HG02759 (cell line): ENCODE measurements at regions not wholly inside any gene's neighbourhood (a gene's known extent, or its start where the extent isn't known, plus 50 kb on each side); places are given as distances from the start of the nearest gene placed in this dataset.

ENCODE experiments used
- ATAC-seq: cut with Tn5 transposase; IDR thresholded peaks from one replicate; pipeline ENCODE4 v1.9.1; 2021; ENCODE audit warnings: mild to moderate bottlenecking, moderate library complexity; ENCODE audit not compliant: unreplicated experiment

DNA sequence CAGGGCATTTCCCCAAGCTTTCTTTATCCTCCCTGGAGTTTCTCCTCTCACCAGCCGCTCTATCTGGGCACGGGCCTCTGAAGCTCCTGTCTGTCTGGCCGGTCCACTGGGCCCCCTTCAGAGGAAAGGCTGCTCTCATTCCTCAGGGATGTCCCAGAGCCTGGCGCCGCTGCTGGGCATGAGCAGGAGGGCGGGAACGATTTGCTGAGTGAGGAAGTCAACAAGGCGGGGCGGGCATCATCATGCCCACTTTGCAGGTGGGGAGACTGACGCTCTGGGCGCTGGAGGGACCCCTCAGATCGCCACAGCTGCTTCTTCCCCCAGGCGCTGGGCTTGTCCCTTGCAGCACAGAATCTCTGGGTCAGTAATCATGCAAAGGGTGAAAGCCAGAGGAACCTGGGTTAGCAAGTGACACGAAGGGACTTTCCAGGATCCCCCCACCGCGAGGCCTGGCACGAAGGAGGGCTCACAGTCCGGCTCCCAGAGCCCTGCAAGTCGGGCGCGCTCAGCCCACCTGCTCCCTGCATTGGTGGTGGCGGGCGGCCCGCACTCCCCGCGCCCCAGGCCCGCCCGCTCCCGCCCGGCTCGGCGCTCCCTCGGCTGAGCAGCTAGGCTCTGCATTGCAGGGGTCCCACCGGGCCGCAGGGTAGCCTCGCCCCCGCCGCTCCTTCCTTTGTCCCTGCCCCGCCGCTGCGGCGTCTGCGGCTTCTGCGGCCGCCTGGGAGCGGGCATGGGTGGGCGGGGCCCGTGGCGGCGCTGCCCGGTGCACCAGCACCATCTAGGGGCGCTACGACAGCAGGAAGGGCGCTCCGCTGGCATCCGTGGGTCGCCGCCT is 157.8 kb downstream of the CYRIA start:
- ATAC-seq = peak; percentile 64

DNA sequence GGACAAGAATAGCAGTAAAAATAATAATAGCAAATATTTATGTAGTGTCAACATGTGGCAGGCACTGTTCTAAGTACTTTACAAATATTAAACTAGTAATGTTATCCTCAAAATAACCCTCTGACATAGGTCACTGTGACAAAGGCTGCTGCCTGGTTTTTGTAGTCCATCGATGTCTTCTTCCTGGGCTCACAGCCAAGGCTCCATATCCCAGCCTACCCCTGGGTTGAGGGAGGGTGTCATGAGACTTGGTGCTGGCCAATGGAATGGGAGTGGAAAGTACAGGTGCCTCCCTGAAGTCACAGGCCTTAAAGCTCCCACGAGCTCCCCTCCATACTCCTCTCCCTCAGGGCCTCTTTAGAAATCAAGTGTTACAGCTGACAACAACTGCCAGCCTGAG is 159.3 kb downstream of the CYRIA start:
- no peak for ATAC-seq

DNA sequence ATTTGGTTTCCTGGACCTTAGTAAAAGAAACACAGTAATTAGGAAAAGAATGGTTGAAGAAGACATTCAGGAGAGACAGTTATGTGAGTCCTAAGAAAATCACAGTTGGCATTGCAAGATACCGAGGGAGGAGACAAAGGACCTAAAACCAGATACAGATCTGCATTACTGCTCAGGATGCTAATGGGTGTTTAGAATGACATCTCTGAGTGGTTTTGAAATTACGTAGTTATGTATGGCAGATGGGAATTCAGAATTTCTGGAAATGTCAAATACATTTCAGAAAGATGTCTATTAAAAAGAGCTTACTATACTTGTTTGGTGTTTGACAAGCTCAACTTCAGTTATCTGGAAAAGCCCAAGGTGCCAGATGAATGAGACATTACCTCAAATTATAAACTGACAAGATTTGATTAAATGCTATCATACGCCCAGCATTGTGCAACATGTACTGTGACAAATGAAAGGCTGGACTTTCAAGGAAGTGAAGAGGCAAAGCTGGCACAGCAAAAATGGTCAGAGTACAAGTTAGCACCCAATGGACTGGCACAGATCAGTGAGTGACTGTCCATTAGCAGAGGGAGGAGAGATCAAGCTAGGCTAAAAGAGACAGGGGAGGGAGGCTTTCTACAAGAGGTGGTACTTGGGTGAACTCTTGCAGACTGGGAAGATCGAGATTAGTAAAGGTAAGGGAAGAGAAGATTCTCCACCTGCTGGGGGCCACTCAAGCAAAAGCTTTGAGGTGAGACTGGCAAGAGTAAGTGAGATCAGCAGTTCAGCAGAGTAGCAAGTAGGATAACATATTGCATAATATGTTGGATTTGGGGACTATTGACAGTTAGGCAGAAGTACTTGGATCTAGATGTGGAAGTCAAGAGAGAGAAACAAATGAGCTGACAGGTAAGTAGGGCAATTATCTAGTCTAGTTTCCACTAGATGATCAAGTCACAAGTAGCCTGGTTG is 168.9 kb downstream of the CYRIA start:
- ATAC-seq = no peak

DNA sequence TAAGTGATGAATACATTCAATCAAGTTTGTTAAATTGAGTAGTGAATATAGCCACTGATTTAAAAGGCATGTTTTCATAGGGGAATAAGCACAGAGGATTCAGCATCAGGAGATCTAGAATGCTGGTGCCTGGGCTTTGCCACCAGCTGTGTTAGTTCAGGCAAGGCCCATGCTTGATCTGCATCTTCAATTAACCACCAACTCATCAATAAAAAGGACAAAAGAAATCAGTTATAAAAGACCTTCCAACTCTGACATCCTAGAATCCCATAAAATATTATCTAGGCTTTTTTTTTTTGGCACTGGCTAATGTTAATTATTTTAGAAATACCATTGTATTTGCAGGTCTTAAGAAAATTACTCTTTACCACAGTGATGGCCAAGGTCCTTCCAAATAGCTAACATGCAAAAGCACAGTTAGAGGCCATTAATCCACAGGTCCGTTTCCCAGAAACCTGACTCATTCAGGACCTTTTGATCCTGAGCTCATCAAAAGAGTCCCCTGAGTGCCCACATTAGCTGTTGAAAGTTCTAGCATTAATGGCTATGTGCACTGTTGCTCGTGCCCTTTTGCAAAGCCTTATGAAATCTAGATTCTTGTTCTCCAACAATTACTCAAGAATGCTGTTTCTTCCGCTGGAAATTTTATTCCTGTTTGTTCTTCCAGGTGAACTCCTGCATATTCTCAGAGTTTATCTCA is 170.0 kb downstream of the CYRIA start:
- ATAC-seq = no peak

DNA sequence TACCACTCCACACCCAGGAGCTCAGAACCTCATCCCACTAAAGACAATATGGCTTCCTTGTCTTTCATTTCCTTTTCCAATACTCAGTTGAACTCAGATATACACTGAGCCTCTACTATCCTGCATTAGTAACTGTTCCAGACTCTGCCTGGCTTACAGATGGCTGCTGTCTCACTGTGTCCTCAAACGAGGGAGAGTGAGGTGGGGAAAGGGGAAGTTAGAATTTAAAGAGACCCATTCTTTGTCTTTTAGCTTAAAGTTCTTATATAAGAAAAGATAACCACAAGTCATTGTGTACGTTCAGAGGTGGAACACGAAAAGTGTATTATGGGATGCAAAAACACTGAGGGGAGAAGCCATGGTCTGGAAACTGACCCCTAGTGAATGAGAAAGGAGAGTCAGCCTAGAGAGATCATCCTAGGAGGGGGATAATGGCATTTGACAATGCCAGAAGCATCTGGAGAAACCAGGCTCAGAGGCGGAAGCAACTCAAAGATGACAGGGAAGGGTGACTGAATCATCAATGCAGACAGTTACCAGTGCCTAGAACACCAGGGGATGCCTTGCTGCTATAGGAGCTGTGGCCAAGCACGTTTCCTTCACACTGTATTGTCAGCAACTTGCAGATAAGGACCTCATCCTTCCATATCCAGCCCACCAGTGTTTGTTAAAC is 170.7 kb downstream of the CYRIA start:
- ATAC-seq = no peak

DNA sequence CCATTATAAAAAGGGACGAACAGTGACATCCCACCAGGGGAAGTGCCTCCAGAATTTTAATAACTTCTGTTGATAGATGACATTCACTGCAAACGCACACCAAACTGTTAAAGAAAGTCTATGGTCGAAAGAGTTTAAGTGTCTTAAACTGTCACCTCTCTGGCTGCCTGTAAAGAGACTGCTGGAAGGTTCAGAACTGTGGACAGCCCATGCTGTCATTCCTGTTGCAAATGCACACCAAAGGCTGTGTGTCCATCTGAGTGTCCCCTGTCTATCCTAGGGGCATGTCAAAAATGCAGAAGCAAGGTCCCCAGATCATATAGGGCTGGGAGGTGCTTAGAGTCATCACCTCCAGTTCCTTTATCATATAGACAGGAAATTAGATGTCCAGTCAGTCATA is 171.8 kb downstream of the CYRIA start:
- no peak for ATAC-seq

DNA sequence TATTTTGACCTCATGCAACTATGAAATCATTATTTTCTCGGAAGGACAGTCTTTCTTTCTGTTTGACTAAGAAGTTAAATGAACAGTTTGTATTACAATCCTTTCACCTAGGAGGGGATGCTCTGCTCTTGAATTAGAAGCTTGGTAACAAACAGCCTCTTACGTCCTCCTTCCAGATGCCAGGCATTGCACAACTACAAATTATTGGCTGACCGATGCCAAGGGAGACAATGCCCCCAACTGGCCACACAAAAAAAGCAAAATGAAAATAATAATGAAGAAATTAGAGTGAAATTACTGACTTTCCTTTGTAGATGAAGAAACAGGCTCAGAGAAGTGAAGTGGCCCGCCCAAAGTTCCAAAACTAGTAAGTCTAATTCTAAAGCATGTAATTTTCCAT is 177.9 kb downstream of the CYRIA start:
- ATAC-seq = no peak

DNA sequence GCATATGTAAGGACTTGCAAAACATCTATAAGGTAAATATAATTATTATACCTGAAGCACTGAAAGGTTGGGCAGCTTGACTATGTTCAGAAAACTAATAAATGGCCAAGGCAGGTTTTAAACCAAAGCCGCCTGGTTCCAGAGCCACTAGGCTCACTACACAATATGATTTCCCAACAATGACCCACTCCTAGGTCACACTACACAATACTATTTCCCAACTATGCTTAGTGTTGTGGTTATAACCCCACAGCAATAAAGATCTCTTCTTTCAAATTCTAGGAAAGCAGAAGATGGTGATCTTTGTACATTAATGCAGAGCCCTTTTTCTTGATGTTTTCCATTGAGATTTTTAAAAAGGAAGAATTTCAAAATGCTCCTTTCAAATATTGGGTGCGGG is 180.4 kb downstream of the CYRIA start:
- no peak for ATAC-seq

DNA sequence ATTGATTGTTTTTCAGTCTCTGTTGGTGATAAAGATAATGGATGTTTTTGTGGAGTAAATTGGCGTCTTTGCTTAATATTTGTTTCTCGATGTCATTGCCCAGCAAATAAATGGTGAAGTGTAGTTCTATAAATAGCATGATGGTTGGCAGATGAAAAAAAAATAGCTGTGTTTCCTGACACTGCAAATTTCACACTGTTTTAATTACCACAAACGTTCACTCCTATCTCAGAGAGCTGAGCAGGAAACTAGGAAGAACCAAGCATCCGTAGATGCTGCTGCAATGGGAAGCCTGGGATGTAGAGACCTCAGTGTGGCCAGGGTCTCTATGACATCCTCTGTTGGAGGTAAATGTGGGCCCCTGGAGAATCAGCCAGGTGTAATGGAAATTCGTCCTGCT is 183.2 kb downstream of the CYRIA start:
- ATAC-seq = no peak

DNA sequence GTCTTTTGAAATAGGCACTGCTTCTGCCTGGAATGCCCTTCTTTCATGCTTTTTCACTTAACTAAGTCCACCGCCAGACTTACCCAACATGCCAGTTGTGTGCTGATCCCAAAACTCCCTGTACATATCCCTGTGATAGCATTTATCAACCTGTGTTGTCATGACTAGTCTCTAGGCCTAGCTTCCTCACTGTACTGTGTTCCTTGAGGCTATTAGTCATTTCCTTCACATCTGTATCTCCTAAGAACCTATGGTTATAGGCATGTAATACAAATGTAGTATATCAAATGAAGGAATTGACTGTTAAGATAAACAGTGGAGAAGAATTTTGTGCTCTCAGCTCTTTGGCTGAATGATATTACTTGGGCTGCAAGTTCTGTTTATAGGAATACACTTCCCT is 184.3 kb downstream of the CYRIA start:
- ATAC-seq = no peak

DNA sequence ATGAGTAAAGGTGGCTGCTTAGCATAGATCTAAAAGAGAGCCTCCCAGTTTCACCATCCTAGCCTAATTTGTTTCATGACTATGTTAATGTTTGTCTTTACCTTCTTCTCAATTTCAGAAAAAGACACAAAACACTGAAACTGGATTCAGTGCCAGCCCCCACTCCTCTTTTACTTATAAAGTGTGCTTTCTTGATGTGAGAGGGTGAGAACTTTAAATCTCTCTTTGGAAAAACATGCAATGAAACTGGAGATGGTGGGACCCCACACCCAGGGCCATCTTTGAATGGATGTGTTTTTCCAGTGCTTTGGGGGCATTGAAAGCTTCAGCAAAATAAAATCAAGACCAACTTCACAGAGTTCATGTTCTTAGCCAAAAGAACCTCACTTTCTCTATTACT is 185.9 kb downstream of the CYRIA start:
- no peak for ATAC-seq

DNA sequence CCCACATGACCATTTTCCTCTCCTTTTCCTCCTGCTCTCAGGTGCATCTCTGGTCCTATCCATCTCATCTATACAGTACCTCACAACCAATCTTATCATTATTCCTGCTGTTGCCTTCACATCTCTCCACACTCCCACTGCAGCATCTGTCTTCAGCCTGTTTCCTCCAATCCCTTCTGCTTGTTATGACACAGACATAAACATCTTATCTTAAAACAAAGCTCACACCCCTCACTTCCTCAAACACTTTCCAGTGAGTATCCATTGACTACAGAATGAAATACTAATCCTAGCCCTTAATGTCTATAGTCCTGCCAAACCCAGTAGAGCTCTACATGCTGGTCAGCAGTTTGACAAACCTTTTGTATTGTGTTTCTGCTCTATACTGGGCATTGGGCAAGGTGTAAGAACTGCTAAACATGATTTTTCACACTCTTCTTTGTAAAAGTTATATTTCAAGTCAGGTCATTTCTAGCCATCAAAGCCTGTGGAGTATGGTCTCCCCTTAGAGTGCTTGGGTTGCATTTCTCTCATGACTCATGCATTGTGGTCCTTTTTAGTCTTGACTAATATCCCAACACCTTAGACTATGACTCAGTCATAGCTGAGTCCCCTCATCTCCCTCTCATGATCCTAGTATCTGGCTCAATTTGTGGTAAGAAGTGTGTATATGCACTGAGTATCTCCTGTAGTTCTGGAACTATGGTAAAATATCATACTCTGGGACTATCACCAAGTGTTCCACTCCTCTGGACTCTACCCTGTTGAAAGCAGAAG is 187.0 kb downstream of the CYRIA start:
- no peak for ATAC-seq

DNA sequence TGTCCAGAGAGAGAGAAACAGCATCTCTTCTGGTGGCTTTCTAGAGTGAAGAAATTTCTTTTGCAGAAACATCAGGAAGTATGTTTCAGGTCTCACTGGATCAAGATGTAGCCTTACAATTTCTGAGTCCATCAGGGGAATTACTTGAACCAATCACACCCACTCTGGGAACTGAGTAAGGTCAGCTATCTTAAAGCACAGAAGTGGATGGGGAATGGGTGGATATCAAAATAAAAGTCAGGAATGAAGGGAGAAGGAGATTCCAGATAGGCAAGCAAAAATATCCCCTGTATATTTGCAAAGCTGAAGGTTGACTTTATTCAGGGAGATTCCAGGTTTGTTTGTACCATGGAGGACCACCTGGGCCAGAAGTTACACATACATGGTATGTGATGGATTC is 188.0 kb downstream of the CYRIA start:
- ATAC-seq = no peak

DNA sequence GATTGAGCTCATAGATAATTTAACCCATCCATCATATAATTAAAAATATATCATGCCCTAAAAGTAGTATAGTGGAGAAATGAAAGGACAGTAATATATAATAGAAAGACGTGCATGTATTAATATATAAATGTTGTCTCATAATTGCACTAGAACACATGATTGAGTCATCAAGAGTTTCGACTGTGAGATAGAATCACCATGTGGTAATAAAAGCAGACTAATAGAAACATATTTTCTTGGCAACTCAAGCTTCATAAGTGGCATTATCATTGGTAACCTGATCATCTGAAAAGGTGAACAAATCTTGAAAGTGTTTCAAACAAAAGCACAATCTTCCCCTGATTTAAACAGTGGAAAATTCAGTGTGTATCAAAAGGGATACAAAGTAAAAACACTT is 188.8 kb downstream of the CYRIA start:
- no peak for ATAC-seq

DNA sequence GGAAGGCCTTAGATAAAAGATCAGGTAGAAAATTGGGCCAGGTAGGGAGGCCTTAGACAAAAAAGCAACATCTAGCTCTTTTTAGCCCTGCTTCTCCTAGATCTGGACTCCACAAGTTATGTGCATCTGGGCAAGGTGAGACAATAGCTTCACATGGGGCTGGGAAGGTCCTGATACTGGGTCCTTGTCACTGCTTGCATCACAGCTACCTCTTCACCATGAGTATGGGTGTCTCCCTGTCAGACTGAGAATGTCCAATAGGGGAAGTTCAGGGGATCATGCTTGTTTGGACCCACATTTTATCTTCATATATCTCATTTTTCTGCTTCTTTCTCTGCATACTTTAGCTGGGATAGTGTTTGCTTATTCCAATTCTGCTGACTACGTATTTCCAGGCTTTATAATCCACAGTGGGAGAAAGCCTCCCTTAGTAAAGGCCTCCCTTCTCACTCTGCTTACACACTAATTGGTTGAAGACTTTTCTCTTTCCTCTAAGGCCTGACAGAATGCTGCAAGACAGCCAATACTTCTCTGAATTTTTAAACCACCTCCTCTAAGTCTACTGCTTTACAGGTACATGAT is 189.6 kb downstream of the CYRIA start:
- ATAC-seq = no peak

DNA sequence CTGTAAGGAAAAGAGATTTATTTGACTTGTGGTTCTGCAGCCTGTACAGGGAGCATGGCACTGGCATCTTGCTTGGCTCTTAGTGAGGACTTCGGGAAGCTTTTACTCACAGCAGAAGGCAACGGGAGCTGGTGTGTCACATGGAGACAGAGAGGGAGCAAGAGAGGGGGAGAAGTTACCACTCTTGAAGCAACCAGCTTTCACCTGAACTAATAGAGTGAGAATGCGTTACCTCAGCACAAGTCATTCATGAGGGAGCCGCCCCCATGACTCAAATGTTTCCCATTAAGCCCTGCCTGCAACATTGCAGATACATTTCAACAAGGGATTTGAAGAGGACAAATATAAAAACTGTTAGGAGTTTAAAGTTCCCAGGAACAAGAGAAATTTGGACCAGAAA is 190.0 kb downstream of the CYRIA start:
- no peak for ATAC-seq

DNA sequence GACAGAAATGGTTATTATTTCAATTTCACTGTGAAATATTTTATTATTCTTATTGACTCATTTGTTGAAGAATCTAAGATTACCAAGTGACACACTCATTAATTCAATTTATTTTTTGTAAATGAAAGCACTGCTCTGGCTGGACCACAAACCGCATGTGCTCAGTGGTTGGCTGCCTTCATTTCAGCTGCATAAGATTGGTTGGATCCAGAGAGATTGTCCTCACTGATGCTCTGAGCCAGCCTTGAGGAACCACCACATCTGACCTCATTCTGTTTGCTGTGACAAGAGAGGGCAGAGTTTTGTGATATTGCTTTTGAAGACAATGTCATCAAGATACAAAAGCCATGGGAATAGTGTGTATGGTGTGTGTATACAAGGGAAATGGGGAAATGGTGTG is 192.1 kb downstream of the CYRIA start:
- no peak for ATAC-seq

DNA sequence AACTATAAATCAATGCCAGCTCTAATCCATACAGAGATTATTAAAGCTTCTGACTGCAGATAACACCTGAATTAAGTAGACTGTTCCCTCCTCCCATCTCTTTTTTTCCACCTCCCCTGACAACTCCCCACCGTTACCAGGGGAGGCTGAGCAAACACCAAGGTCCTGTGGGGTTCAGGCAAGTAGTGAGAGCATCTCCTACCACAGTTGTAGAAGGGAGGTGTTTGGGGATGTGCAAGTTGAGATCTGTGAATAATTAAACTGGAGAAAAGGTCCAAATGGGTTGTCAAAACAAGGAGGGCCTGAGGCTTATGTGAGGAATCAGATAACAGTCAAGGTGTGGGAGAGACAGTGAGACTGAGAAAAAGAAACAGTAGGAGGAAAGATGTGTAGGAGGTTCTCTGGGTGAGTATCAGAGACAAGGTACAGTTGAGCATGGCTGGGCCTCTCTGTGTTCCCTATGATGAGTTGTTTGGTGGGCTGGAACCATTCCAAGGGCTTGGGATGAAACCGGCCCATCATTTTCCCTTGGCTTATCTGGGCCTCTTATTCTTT is 194.6 kb downstream of the CYRIA start:
- ATAC-seq = no peak

DNA sequence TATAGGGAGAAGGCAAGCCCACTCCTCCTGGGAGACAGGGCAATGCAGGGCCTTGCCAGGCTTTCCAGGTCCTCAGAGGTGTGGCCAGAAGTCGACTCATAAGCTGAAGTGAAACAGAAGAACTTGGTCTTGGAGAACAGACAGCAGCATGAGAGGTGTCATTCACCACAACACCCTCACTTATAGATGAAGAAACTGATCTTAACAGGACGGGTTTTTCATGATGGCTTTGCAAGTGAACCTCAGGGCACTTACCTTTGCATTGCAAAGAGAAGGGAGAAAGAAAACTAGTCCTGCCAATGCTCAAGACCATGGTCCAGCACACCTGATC is 198.8 kb downstream of the CYRIA start:
- no peak for ATAC-seq
